PFSK-1 (cell line): ENCODE measurements at regions not wholly inside any gene's neighbourhood (a gene's known extent, or its start where the extent isn't known, plus 50 kb on each side); places are given as distances from the start of the nearest gene placed in this dataset.

ENCODE experiments used
- REST ChIP-seq, 2 experiments: IDR thresholded peaks; 2 replicates each; pipeline versions ENCODE4 v1.6.1 to v1.8.0; 2011 to 2012; ENCODE audit warnings: low read depth in 2 of 2, low read length in 2 of 2, control low read depth in 1 of 2, inconsistent platforms in 1 of 2, mild to moderate bottlenecking in 1 of 2, moderate library complexity in 1 of 2; ENCODE audit not compliant: insufficient read depth in 1 of 2
- TAF1 ChIP-seq: IDR thresholded peaks from 2 replicates; pipeline ENCODE4 v1.6.1; 2012; ENCODE audit warnings: low read length, control low read depth, borderline replicate concordance; ENCODE audit not compliant: insufficient read depth

GRCh38 chr10:9399275-9399983, 1344.9 kb downstream of the GATA3 start:
- no peak for TF ChIP-seq REST (IDR thresholded peaks at IDR 0.05; ENCODE audit: insufficient read depth in 1 of 2, low read depth in 2 of 2, low read length in 2 of 2)
- TF ChIP-seq TAF1 = no peak
